Neural cell (in vitro differentiated cells): ENCODE measurements at regions not wholly inside any gene's neighbourhood (a gene's known extent, or its start where the extent isn't known, plus 50 kb on each side); places are given as distances from the start of the nearest gene placed in this dataset.

Source experiments
- H2AFZ ChIP-seq: fragments of 200-600, 300-800 bp; sonication (generic), shearing (Covaris generic); 2 replicates; pipeline ENCODE4 v1.6.0; 2014; ENCODE audit warnings: low read depth, mild to moderate bottlenecking, antibody characterized with exemption, low read length, moderate library complexity
- H3F3A ChIP-seq: fragments of 200-600 bp; shearing (Covaris generic); 2 replicates; pipeline ENCODE4 v1.6.1; 2016; ENCODE audit warnings: mild to moderate bottlenecking, moderate library complexity, mixed read lengths, antibody characterized with exemption, low read length; ENCODE audit not compliant: insufficient read depth, poor library complexity, severe bottlenecking
- H3K27ac ChIP-seq: fragments of 200-600, 300-800 bp; sonication (generic), shearing (Covaris generic); 2 replicates; pipeline ENCODE4 v1.5.1; 2014; ENCODE audit warnings: mild to moderate bottlenecking, low read length, moderate library complexity
- H3K27me3 ChIP-seq: fragments of 300-800, 200-600 bp; sonication (generic), shearing (Covaris generic); 2 replicates; pipeline ENCODE4 v1.6.0; 2014; ENCODE audit warnings: mild to moderate bottlenecking, low read depth, low read length, moderate library complexity; ENCODE audit not compliant: insufficient read depth
- H3K36me3 ChIP-seq: fragments of 300-800, 200-600 bp; sonication (generic), shearing (Covaris generic); 2 replicates; pipeline ENCODE4 v1.5.1; 2014; ENCODE audit warnings: mild to moderate bottlenecking, antibody characterized with exemption, low read length, moderate library complexity; ENCODE audit not compliant: insufficient read depth
- H3K4me2 ChIP-seq: fragments of 300-800, 200-600 bp; sonication (generic), shearing (Covaris generic); 2 replicates; pipeline ENCODE4 v1.6.0; 2014; ENCODE audit warnings: mild to moderate bottlenecking, low read length
- H3K4me3 ChIP-seq: fragments of 300-800, 200-600 bp; sonication (generic), shearing (Covaris generic); 2 replicates; pipeline ENCODE4 v1.5.1; 2014; ENCODE audit warnings: mild to moderate bottlenecking, low read length, moderate library complexity
- H3K79me2 ChIP-seq: fragments of 200-600 bp; shearing (Covaris generic); replicated peaks from 2 replicates; pipeline ENCODE4 v1.6.0; 2014; ENCODE audit warnings: mild to moderate bottlenecking, low read length, moderate library complexity; ENCODE audit not compliant: insufficient read depth
- H3K9ac ChIP-seq: fragments of 300-800, 200-600 bp; sonication (generic), shearing (Covaris generic); 2 replicates; pipeline ENCODE4 v1.6.1; 2016; ENCODE audit warnings: mild to moderate bottlenecking, low read length, mixed read lengths
- H3K9me2 ChIP-seq: fragments of 200-600 bp; shearing (Covaris generic); 2 replicates; pipeline ENCODE4 v1.6.1; 2016; ENCODE audit warnings: mild to moderate bottlenecking, low read length, mixed read lengths; ENCODE audit not compliant: insufficient read depth
- H3K9me3 ChIP-seq: fragments of 200-600, 300-800 bp; sonication (generic), shearing (Covaris generic); 2 replicates; pipeline ENCODE4 v1.6.1; 2016; ENCODE audit warnings: mild to moderate bottlenecking, mixed run types, low read length, moderate library complexity, mixed read lengths
- H4K20me1 ChIP-seq: fragments of 200-600 bp; shearing (Covaris generic); 2 replicates; pipeline ENCODE4 v1.6.1; 2016; ENCODE audit warnings: mild to moderate bottlenecking, mixed run types; ENCODE audit not compliant: insufficient read depth
- CTCF ChIP-seq: fragments of 450-650 bp; IDR thresholded peaks from 2 replicates; pipeline ENCODE4 v1.5.1; 2014; ENCODE audit warnings: antibody characterized with exemption, mild to moderate bottlenecking, moderate library complexity; ENCODE audit not compliant: poor library complexity, severe bottlenecking
- EP300 ChIP-seq: fragments of 450-650 bp; conservative IDR thresholded peaks from 2 replicates; pipeline ENCODE4 v1.6.1; 2014; ENCODE audit warnings: antibody characterized with exemption, mild to moderate bottlenecking, moderate library complexity; ENCODE audit not compliant: poor library complexity, severe bottlenecking
- EZH2 ChIP-seq: fragments of 200-600, 300-800 bp; shearing (Covaris generic), sonication (generic); IDR thresholded peaks from 2 replicates; pipeline ENCODE4 v1.6.1; 2014; ENCODE audit warnings: antibody characterized with exemption, low read length, borderline replicate concordance, mild to moderate bottlenecking; ENCODE audit not compliant: insufficient read depth, poor library complexity, severe bottlenecking
- MXI1 ChIP-seq: fragments of 450-650 bp; conservative IDR thresholded peaks from 2 replicates; pipeline ENCODE4 v1.6.1; 2014; ENCODE audit warnings: antibody characterized with exemption, mild to moderate bottlenecking; ENCODE audit not compliant: poor library complexity, severe bottlenecking
- POLR2AphosphoS5 ChIP-seq: IDR thresholded peaks from 2 replicates; pipeline ENCODE4 v1.6.1; 2012
- RAD21 ChIP-seq: fragments of 450-650 bp; conservative IDR thresholded peaks from 2 replicates; pipeline ENCODE4 v1.6.1; 2014; ENCODE audit warnings: antibody characterized with exemption, mild to moderate bottlenecking, moderate library complexity
- SMC3 ChIP-seq: fragments of 450-650 bp; conservative IDR thresholded peaks from 2 replicates; pipeline ENCODE4 v1.6.1; 2014; ENCODE audit warnings: antibody characterized with exemption, mild to moderate bottlenecking, moderate library complexity; ENCODE audit not compliant: poor library complexity
- TAF1 ChIP-seq: IDR thresholded peaks from 2 replicates; pipeline ENCODE4 v1.6.1; 2012; ENCODE audit warnings: low read depth
- TF ChIP-seq, protein P1 (sequence below): IDR thresholded peaks from 2 replicates; pipeline ENCODE4 v1.6.1; 2012; ENCODE audit warnings: borderline replicate concordance

DNA sequence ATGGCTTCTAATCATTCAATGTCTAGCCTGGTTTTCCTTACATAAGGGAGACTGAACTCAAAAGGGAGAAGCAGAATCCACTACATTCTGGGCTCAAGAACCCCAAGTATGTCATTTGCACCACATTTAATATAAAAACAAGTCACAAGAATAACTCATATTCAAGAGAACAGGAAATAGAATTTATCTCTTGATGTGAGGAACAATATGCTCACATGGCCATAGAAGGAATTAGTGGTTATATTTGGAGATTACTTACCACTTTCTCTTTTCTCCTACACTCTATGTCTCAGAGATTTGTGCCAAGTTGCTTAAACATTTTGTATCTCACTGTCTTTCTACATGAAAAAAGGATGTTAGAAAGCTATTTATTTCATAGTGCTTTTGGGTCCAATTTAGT, 922.6 kb upstream of the PABPC4L start:
- no peaks in the 10 kb centered on the region for H3K9me2 ChIP-seq
- no peak overlapping the region for H2AFZ ChIP-seq
- no peak overlapping the region for H3K4me2 ChIP-seq
- H3F3A ChIP-seq, result no peaks in the 10 kb centered on the region
- H3K9me3 ChIP-seq, result no peaks in the 10 kb centered on the region
- no peak for TF ChIP-seq EZH2
- no peak for TF ChIP-seq POLR2AphosphoS5
- TF ChIP-seq EP300, result no peak
- no peak for TF ChIP-seq RAD21
- TF ChIP-seq TAF1, result no peak
- TF ChIP-seq CTCF, result no peak
- no peak for TF ChIP-seq SMC3
- no peak for TF ChIP-seq MXI1
- TF ChIP-seq, protein P1, sequence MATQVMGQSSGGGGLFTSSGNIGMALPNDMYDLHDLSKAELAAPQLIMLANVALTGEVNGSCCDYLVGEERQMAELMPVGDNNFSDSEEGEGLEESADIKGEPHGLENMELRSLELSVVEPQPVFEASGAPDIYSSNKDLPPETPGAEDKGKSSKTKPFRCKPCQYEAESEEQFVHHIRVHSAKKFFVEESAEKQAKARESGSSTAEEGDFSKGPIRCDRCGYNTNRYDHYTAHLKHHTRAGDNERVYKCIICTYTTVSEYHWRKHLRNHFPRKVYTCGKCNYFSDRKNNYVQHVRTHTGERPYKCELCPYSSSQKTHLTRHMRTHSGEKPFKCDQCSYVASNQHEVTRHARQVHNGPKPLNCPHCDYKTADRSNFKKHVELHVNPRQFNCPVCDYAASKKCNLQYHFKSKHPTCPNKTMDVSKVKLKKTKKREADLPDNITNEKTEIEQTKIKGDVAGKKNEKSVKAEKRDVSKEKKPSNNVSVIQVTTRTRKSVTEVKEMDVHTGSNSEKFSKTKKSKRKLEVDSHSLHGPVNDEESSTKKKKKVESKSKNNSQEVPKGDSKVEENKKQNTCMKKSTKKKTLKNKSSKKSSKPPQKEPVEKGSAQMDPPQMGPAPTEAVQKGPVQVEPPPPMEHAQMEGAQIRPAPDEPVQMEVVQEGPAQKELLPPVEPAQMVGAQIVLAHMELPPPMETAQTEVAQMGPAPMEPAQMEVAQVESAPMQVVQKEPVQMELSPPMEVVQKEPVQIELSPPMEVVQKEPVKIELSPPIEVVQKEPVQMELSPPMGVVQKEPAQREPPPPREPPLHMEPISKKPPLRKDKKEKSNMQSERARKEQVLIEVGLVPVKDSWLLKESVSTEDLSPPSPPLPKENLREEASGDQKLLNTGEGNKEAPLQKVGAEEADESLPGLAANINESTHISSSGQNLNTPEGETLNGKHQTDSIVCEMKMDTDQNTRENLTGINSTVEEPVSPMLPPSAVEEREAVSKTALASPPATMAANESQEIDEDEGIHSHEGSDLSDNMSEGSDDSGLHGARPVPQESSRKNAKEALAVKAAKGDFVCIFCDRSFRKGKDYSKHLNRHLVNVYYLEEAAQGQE, result no peak
- H3K27ac ChIP-seq, result no peak overlapping the region
- no peak overlapping the region for H3K4me3 ChIP-seq
- no peaks in the 10 kb centered on the region for H4K20me1 ChIP-seq
- no peaks in the 10 kb centered on the region for H3K36me3 ChIP-seq
- no peak overlapping the region for H3K9ac ChIP-seq
- H3K27me3 ChIP-seq, result no peaks in the 10 kb centered on the region
- H3K79me2 ChIP-seq, result no peaks in the 10 kb centered on the region

- no peaks in the 10 kb centered on the region for H3K36me3 ChIP-seq
- no peak overlapping the region for H3K9ac ChIP-seq
- H3F3A ChIP-seq, result no peaks in the 10 kb centered on the region
- no peaks in the 10 kb centered on the region for H3K9me3 ChIP-seq
- H3K4me3 ChIP-seq, result no peak overlapping the region
- no peak overlapping the region for H3K4me2 ChIP-seq
- no peaks in the 10 kb centered on the region for H3K27me3 ChIP-seq
- TF ChIP-seq EP300, result no peak
- TF ChIP-seq POLR2AphosphoS5, result no peak
- no peak for TF ChIP-seq TAF1
- TF ChIP-seq CTCF, result no peak
- no peak for TF ChIP-seq MXI1
- TF ChIP-seq RAD21, result no peak
- TF ChIP-seq EZH2, result no peak
- no peak for TF ChIP-seq SMC3
- TF ChIP-seq, protein P1, result no peak
- H3K79me2 ChIP-seq, result no peaks in the 10 kb centered on the region
- no peaks in the 10 kb centered on the region for H4K20me1 ChIP-seq
- no peak overlapping the region for H2AFZ ChIP-seq
- no peaks in the 10 kb centered on the region for H3K9me2 ChIP-seq
- no peak overlapping the region for H3K27ac ChIP-seq
These were observed 922.0 kb upstream of the PABPC4L start for GRCh38 chr4:135123632-135124031.
